ENCODE measurements at regions not wholly inside any gene's neighbourhood (a gene's known extent, or its start where the extent isn't known, plus 50 kb on each side); places are given as distances from the start of the nearest gene placed in this dataset.
"Not testable (repeated sequence)": the region's sequence is repeated elsewhere in the genome, so short reads cannot be mapped to it uniquely, and the experiment has no call there.

GRCh38 chr7:67636348-67637022 is 639.9 kb downstream of the TYW1 start:
- no peaks in the 10 kb centered on the region for H3K9me3 ChIP-seq (ENCODE audit: control insufficient read depth, insufficient read depth, low read length)
- no peaks in the 10 kb centered on the region for H3K36me3 ChIP-seq (ENCODE audit: control insufficient read depth, insufficient read depth, low read length)
- WGBS (ENCODE audit: insufficient coverage) = 73% methylated on average over 6 of the region's 6 CpGs
- H3K27ac ChIP-seq (ENCODE audit: low read length) = no peak overlapping the region
- DNase-seq = no peak
- H3K27ac Mint-ChIP-seq = no peak overlapping the region
- no peaks in the 10 kb centered on the region for H3K36me3 Mint-ChIP-seq
- H3K4me3 Mint-ChIP-seq = no peak overlapping the region
- no peaks in the 10 kb centered on the region for H3K4me1 Mint-ChIP-seq
- no peak overlapping the region for H3K4me3 ChIP-seq (ENCODE audit: low read length)
- no peak for ATAC-seq
- intact Hi-C loops (cut with micrococcal nuclease) = no loop called here
- TF ChIP-seq, protein P1, sequence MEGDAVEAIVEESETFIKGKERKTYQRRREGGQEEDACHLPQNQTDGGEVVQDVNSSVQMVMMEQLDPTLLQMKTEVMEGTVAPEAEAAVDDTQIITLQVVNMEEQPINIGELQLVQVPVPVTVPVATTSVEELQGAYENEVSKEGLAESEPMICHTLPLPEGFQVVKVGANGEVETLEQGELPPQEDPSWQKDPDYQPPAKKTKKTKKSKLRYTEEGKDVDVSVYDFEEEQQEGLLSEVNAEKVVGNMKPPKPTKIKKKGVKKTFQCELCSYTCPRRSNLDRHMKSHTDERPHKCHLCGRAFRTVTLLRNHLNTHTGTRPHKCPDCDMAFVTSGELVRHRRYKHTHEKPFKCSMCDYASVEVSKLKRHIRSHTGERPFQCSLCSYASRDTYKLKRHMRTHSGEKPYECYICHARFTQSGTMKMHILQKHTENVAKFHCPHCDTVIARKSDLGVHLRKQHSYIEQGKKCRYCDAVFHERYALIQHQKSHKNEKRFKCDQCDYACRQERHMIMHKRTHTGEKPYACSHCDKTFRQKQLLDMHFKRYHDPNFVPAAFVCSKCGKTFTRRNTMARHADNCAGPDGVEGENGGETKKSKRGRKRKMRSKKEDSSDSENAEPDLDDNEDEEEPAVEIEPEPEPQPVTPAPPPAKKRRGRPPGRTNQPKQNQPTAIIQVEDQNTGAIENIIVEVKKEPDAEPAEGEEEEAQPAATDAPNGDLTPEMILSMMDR (IDR thresholded peaks at IDR 0.05) = no peak
- H3K27me3 Mint-ChIP-seq (ENCODE audit: low read depth in 2 of 2) = no peaks in the 10 kb centered on the region
- H3K4me1 ChIP-seq (ENCODE audit: control insufficient read depth, insufficient read depth, low read length) = no peaks in the 10 kb centered on the region
- no peaks in the 10 kb centered on the region for H3K27me3 ChIP-seq (ENCODE audit: control insufficient read depth, insufficient read depth, low read length)
- peaks cover 3 to 5% of the 10 kb centered on the region in 2 donors for H3K9me3 Mint-ChIP-seq

- ATAC-seq = no peak
These were observed 640.4 kb downstream of the TYW1 start for GRCh38 chr7:67637023-67637358.

GRCh38 chr7:67642542-67642941 is 645.9 kb downstream of the TYW1 start:
- WGBS (ENCODE audit: insufficient coverage) = 83% methylated on average over 3 of the region's 3 CpGs
- H3K4me1 Mint-ChIP-seq; H3K4me1 ChIP-seq (ENCODE audit: control insufficient read depth, insufficient read depth, low read length); H3K9me3 Mint-ChIP-seq; H3K4me3 Mint-ChIP-seq; ATAC-seq; H3K9me3 ChIP-seq (ENCODE audit: control insufficient read depth, insufficient read depth, low read length); H3K27ac ChIP-seq (ENCODE audit: low read length); H3K27me3 ChIP-seq (ENCODE audit: control insufficient read depth, insufficient read depth, low read length); H3K4me3 ChIP-seq (ENCODE audit: low read length); H3K27ac Mint-ChIP-seq; H3K36me3 Mint-ChIP-seq; intact Hi-C loops (cut with micrococcal nuclease); H3K27me3 Mint-ChIP-seq (ENCODE audit: low read depth in 2 of 2); DNase-seq; H3K36me3 ChIP-seq (ENCODE audit: control insufficient read depth, insufficient read depth, low read length): not testable (repeated sequence)

More at GRCh38 chr7:67637023-67637358, 640.4 kb downstream of the TYW1 start:
- Mint-ChIP-seq H3K9me3 (peaks cover 3 to 5% of the 10 kb centered on the region in 2 donors), H3K4me3 (no peak overlapping the region), H3K27me3 (ENCODE audit: low read depth in 2 of 2) (no peaks in the 10 kb centered on the region), H3K27ac (no peak overlapping the region), H3K4me1 (no peaks in the 10 kb centered on the region), H3K36me3 (no peaks in the 10 kb centered on the region)
- Histone ChIP-seq H3K4me1 (ENCODE audit: control insufficient read depth, insufficient read depth, low read length) (no peaks in the 10 kb centered on the region), H3K4me3 (ENCODE audit: low read length) (no peak overlapping the region), H3K9me3 (ENCODE audit: control insufficient read depth, insufficient read depth, low read length) (no peaks in the 10 kb centered on the region), H3K27ac (ENCODE audit: low read length) (no peak overlapping the region), H3K27me3 (ENCODE audit: control insufficient read depth, insufficient read depth, low read length) (no peaks in the 10 kb centered on the region), H3K36me3 (ENCODE audit: control insufficient read depth, insufficient read depth, low read length) (no peaks in the 10 kb centered on the region)
- WGBS (ENCODE audit: insufficient coverage) = 55% methylated on average over 2 of the region's 2 CpGs
- no peak for DNase-seq
- TF ChIP-seq, protein P1 (IDR thresholded peaks at IDR 0.05) = no peak
- intact Hi-C loops (cut with micrococcal nuclease) = no loop called here

DNA sequence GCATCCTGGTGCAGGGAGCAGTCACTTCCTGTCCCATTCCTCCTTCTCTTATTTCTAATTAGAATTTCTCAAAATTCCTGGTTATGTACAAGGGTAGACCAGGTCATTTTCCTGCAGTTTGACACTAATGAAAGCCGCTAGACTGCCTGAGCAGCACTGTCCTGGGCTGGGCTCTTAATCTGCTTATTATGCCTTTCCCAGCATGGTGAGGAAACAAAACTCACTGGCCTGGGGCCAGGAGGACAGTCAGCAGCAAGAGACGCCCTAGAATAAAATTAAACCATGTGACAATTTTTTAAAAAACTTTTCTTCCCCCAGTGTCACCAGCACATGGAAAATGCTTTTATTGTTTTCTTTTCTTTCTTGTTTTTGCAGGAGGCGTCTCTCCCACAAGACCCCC is 647.5 kb downstream of the TYW1 start:
- ATAC-seq (no peak), DNase-seq (no peak)
- Mint-ChIP-seq H3K36me3 (no peaks in the 10 kb centered on the region), H3K4me3 (no peak overlapping the region), H3K27me3 (ENCODE audit: low read depth in 2 of 2) (no peaks in the 10 kb centered on the region), H3K27ac (no peak overlapping the region), H3K9me3 (peaks cover 9 to 12% of the 10 kb centered on the region in 2 donors), H3K4me1 (no peaks in the 10 kb centered on the region)
- WGBS (ENCODE audit: insufficient coverage) = 71% methylated on average over 2 of the region's 3 CpGs
- H3K36me3 ChIP-seq (ENCODE audit: control insufficient read depth, insufficient read depth, low read length) = no peaks in the 10 kb centered on the region
- H3K27me3 ChIP-seq (ENCODE audit: control insufficient read depth, insufficient read depth, low read length) = no peaks in the 10 kb centered on the region
- H3K4me3 ChIP-seq (ENCODE audit: low read length) = no peak overlapping the region
- no peaks in the 10 kb centered on the region for H3K4me1 ChIP-seq (ENCODE audit: control insufficient read depth, insufficient read depth, low read length)
- no peak overlapping the region for H3K27ac ChIP-seq (ENCODE audit: low read length)
- no peaks in the 10 kb centered on the region for H3K9me3 ChIP-seq (ENCODE audit: control insufficient read depth, insufficient read depth, low read length)
- TF ChIP-seq, protein P1 (IDR thresholded peaks at IDR 0.05) = no peak
- intact Hi-C loops (cut with micrococcal nuclease) = no loop called here

Data from natural killer cell (primary cell).